ENCODE measurements at regions not wholly inside any gene's neighbourhood (a gene's known extent, or its start where the extent isn't known, plus 50 kb on each side); places are given as distances from the start of the nearest gene placed in this dataset.
"Not testable (repeated sequence)": the region's sequence is repeated elsewhere in the genome, so short reads cannot be mapped to it uniquely, and the experiment has no call there.

DNA sequence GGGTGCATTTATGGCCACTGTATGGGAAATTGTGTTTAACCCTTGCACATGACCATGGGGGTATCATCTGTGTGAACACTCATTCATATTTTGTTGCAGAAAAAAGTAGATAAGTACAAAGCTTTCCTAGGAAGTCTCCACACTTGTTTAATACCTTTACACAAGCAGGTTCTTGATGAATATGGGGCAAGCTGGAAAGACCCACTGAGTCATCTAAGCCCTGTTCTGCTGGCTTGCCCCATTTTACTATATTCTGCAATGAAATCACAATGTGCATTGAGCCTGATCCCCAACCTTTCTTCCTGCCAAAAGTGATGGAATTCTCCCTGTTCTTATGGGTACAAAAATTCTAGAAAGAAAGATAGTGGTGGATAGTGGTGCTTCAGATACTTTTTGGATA is 99.8 kb downstream of the CCDC71L start:
- DNase-seq, result no peak

GRCh38 chr7:106560482-106560881 is 100.5 kb downstream of the CCDC71L start:
- no peak for DNase-seq

GRCh38 chr7:106556244-106556643 is 104.7 kb downstream of the CCDC71L start:
- not testable (repeated sequence) for DNase-seq

GRCh38 chr7:106554623-106555022 is 106.3 kb downstream of the CCDC71L start:
- DNase-seq, result not testable (repeated sequence)

DNA sequence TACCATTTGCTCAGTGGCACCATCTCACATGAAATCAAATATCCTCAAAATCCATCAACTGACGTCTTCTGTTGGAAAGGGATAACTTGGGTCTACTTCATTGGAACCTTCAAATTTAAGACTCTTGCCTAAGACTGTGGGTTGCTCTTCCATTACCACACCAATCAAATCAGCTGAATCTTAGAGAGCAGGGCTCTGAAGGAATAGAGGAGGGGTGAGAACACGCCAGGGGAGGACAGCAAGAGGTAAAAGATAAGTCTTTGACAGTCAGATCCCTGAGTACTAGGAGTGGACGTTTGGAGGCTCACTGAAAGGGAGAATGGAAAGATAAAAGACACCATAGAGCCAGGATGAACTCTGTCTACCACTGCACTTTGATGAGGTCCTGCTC is 107.5 kb downstream of the CCDC71L start:
- DNase-seq, result no peak

DNA sequence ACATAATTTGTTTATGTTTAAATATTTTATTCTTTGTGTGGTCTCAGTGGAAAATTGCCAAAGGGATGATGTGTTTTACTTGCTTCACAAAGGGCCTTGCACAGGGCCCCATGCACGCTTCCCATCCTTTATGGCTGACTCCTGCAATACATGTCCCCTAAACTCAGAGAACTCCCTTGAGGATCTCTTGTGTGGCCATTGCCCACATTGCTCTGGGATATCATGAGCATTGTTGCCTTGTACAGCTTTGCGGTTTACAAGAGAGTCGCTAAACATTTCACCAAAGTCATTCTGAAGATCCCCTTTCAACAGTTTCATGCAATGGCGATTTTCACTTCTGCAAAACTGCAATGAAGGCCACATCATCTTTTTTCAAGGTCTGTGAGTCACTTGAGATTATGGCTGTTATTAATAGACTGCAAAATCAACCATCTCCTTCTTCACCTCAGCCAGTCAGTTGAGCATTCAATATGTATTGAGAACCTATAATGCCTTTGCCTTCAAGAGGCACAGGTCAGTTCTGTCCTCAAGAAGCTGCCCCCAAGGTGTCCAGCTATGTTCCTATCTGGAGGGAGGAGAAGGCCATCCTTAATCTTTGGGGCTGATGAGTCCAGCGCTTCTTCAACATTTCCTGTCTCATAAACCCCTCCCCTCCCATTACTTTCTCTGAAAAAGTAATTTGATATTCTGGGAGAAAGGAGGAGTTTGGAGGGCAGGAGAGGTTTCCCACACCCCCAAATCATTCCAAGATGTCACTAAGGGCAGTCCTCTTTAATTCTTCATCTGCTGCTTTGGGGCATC is 108.1 kb downstream of the CCDC71L start:
- DNase-seq, result no peak

GRCh38 chr7:106551936-106552335 is 109.0 kb downstream of the CCDC71L start:
- DNase-seq, result no peak

DNA sequence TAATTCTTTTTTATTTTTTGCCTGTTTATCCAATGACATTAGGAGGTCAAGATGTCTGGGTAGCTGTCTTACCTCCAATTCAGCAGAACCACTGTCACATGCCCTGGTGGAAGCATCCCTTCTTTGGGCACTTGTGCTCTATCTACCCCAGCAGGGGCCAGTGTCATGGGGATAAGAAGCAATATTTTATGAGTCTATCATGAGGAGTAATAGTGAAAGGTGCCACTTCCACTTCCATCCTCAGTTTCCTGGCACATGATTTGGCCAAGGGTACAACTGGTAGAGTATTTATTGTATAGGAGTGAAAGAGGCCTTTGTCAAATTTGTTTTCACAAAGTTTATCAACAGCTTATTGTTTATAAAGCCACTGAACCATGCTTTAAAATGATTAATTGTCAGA is 112.5 kb downstream of the CCDC71L start:
- no peak for DNase-seq

GRCh38 chr7:106545275-106545674 is 115.7 kb downstream of the CCDC71L start:
- DNase-seq, result no peak

- DNase-seq, result no peak
Observed at GRCh38 chr7:106543221-106543757, 117.7 kb downstream of the CCDC71L start.

DNA sequence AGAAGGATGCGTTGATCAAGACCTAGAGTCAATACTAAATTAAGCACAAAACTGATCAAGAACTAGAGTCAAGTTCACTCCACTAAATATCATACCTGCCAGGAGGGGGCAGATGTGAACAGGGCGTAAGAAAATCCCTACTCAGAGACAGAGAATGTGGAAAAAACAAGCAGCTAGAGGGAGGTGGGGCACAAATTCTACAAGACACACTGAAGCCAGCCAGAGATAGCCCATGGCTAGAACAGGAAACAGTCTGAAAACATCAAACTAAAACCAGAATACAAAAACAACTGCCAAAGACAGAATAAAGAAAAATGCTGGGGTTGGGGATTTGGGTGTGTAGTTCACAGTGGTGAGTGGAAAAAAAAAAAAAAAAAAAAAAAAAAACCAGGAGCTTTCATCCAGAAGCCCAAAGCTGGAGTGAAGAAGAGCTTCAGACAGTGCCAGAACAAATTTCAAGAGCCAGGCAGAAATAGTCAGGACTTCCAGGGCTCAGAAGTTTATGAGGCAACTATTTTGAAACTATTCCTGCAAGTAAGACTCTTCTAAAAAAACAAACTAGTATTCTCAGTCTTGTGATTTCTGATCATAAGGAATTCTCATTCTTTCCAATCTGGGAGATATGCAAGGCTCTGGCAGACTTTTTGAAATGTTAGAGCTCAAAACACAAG is 118.3 kb downstream of the CCDC71L start:
- peak; percentile 13 to 34 for DNase-seq

GRCh38 chr7:106538638-106539037 is 122.3 kb downstream of the CCDC71L start:
- DNase-seq, result no peak

GRCh38 chr7:106537119-106537518 is 123.8 kb downstream of the CCDC71L start:
- no peak for DNase-seq

DNA sequence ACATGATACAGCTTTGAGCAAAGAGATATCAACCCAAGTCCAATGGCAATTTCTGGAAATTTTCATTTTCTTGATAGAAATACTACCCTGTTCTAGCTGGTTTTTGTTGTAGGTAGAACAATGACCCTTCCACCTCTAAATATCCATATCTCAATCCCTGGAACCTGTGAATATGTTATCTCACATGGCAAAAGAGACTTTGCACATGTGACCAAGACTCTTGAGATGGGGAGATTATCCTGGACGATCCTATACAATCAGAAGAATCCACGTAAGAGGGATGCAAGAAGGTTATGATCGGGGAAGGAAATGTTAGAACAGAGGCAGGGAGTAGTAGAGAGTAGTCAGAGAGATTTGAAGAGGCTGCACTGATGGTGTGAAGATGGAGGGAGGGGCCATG is 124.9 kb downstream of the CCDC71L start:
- no peak for DNase-seq

- DNase-seq, result no peak
Observed at GRCh38 chr7:106535234-106535932, 125.6 kb downstream of the CCDC71L start.

GRCh38 chr7:106534271-106534846 is 126.6 kb downstream of the CCDC71L start:
- no peak for DNase-seq

DNA sequence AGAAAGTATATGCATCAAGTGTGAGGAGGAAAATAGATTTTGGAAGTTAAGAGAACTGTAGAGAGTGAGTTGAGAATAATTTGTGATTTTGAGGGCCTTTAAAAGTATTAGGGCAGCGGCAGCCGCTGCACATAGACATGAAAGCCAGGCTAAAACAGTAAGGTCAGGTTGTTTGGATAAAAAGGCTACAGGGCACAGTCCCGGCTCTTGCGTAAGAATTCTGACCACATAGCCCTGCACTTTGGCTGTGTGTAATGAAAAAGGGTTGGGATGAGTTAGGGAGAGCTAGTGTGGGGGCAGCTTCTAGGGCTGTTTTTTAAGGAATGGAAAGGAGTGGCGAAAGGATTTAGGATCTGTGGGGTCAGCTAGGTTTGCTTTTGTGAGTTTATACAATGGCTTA is 130.8 kb downstream of the CCDC71L start:
- DNase-seq, result not testable (repeated sequence)

GRCh38 chr7:106526617-106527016 is 134.3 kb downstream of the CCDC71L start:
- not testable (repeated sequence) for DNase-seq

GRCh38 chr7:106524690-106525059 is 136.3 kb downstream of the CCDC71L start:
- DNase-seq, result no peak

DNA sequence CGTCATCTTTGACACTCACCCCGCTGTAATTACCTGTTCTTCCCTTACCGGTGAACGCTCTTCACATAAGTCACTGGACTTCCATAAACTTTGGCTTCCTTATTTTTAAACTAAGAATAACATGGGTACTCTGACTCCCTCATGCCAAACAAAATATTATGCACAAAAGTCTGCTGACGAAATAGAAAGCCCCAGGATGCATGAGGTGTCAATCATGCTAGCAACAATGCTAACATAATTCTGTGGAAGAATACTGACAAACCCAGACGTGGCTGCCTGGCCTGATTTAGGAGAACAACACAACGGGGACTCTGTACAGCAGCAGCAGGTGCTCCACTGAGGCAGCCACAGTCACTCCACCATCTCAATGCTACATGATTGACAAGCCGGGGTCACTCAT is 137.5 kb downstream of the CCDC71L start:
- DNase-seq, result no peak

GRCh38 chr7:106522696-106523095 is 138.3 kb downstream of the CCDC71L start:
- no peak for DNase-seq

GRCh38 chr7:106521541-106521940 is 139.4 kb downstream of the CCDC71L start:
- no peak for DNase-seq

- no peak for DNase-seq
Observed at GRCh38 chr7:106520962-106521514, 139.9 kb downstream of the CCDC71L start.
